OCI-M2 (cell line): ENCODE measurements at regions not wholly inside any gene's neighbourhood (a gene's known extent, or its start where the extent isn't known, plus 50 kb on each side); places are given as distances from the start of the nearest gene placed in this dataset.

Experiments used
- DNase-seq: peaks from one replicate; lab custom pipeline; 2025; ENCODE audit not compliant: unreplicated experiment; lab: John Stamatoyannopoulos, UW

DNA sequence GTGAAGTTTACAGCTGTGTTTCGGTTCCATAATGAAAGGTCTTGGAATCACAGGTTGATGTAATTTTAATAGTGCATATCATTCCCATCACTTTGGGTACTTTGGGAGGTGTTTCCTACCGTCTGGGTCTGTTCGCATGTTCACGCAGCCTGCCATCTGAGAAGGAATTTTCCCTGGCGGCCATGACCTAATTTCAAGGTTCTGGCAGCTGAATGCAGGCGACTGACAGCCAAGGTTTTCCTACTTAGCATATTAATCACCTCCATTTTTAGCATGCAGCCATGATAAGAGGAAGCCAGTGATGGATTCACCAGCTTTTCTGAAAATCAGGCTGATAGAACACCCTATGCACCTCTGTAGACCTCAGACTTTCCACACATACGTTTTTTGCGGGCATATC, 319.1 kb upstream of the TMEM229A start:
- DNase-seq: no peak

- DNase-seq: no peak
Measured at GRCh38 chr7:124349443-124349842, 316.6 kb upstream of the TMEM229A start.

GRCh38 chr7:124338861-124339260, 306.0 kb upstream of the TMEM229A start:
- no peak for DNase-seq

DNA sequence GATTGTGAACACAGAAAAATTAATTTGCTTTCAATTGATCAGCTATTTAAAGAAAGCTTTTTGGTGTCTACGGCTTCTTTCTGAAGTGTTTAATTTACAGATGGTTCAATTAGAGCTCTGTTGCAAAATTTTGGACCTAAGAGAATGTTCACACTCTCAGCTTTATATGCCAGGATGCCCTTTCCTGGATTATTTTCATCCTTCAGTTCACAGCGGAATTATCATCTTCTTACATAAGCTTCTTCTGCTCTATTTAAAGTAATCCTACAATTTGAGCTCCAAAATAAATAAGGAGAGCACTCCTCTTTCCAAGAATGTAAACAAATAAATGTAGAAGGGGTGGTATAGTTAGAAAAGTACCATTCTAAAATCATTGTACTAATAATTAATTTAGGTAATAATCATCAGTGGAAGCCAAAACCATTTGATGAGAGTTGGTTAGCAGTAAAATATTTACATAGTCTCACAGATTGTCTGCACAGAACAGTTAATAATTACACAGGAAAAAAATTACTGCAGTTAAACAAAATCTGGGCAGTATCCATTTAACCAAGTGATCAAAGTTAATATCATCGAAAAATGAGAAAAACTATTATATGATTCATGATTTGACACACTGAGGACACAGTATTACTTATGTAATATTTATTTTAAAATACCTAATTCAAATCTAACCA, 298.0 kb upstream of the TMEM229A start:
- DNase-seq: no peak

DNA sequence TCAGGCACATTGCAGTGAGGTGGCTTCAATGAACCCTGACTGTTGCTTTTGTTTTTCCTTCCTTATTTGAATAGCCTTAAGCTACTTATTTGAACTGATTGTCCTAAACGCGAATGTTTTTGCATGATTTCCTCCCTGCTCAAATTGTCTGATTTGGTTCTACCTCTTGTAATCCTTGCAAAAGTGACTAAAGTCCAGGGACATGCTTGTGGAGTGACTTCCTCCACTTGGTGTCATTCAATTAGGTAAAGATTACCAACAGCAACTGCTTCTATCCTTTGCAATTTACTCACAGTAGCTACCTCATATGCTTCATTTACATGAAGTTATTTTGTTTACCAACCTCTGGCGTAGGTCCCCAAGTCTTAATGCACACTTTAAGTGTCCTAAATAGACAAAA, 295.9 kb upstream of the TMEM229A start:
- no peak for DNase-seq

DNA sequence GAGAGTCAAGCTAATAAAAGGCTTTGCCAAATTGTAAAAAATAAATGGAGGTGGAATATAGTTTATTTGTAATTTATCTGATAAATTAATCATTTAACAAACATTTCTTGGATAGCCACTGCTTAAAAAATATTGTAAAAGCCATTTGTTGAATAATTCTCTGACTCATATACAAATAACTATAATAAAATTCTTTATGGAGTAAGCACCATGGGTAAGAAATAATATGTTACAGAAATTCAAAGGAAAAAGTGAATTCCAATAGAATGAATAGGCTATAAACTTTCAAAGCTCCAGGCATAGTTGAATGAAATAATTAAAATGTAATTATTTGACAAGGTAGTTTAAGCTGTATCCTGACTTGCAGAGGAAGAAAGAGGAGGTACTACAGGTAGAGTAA, 291.4 kb upstream of the TMEM229A start:
- no peak for DNase-seq

GRCh38 chr7:124323597-124323996, 290.7 kb upstream of the TMEM229A start:
- DNase-seq: no peak

DNA sequence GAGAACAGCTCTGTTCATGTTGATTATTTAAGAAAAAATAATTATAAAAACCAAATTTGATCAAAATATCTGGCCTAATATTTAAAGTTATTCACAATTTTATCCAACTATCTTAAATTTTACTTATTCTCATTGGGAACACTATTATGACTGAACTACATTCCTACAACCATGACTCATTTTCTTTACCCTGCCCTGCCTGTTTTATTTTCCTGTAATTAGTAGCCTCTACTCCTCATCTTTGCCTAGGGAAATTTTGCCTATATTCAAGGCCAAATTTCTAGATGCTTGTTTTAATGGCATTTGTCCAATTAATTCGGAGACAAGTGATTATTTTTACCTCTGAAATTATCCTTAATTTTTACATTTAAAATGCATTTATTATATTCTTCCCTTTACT, 289.7 kb upstream of the TMEM229A start:
- no peak for DNase-seq

DNA sequence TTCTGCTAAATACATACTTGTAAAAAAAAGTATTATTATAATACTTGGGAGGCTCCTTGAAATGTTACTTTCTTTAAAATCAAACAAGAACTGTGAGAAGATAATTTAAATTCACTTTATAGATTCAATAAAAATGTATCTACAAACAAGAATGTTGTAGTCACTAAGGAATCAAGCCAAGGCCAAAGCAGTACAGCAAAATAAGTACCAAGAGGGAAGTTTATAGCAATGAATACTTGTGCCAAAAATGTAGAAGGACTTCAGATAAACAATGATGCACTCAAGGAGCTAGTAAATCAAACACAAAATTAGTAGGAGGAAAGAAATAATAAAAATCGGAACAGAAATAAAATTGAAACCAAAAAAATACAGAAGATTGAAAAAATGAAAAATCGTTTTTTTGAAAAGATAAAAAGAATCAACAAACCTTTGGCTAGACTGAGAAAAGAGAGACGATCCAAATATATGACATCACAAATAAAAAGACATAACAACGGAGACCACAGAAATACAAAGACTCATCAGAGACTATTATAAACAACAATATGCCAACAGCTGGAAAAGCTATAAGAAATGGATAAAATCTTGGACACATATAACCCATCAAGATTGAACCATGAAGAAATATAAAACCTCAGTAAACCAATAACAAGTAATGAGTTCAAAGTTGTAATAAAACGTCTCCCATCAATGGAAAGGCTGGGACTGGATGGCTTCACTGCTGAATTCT, 286.0 kb upstream of the TMEM229A start:
- no peak for DNase-seq

- DNase-seq: no peak
Measured at GRCh38 chr7:124310934-124311390, 278.1 kb upstream of the TMEM229A start.

DNA sequence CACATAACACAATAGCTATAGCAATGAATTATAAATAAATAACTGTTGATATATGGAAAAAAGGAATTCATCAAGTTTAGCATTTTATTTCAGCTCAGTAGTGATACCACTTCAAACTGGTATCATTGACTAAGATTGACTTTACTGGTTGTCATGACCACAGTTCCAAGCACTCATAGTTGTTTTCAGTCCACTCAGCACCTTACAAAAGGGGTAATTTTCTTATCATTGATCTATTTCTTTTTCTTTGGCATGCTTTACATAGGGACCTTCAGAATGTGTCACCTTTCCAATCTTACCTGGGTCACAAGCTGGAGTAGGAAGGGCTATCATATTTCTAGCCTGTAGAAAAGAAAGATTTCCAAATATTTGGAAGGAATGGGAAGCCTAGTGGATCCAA, 275.5 kb upstream of the TMEM229A start:
- no peak for DNase-seq

GRCh38 chr7:124295289-124295688, 262.4 kb upstream of the TMEM229A start:
- no peak for DNase-seq

GRCh38 chr7:124284937-124285336, 252.1 kb upstream of the TMEM229A start:
- no peak for DNase-seq

- DNase-seq: no peak
Measured at GRCh38 chr7:124276005-124276622, 243.2 kb upstream of the TMEM229A start.

GRCh38 chr7:124275411-124275810, 242.5 kb upstream of the TMEM229A start:
- no peak for DNase-seq

- DNase-seq: no peak
Measured at GRCh38 chr7:124269774-124270173, 236.9 kb upstream of the TMEM229A start.

DNA sequence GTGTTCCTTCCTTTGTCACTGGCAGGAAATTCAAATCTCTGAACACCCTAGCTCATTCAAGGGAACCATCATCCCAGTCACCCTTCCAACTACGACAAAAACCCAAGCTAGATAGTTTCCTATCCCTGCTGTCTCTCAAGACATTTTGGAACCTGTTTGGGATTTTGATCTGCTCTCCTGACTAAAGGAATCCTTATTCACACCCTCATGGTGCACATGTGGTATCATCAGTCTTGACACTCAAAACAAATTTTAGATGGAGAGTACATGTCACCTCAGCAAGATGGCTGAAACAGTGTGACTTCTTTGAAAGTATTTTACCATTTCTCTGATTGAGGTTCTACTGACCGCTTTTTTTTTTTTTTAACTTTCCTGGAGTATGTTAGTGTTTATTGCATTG, 234.3 kb upstream of the TMEM229A start:
- no peak for DNase-seq

GRCh38 chr7:124263232-124263827, 230.5 kb upstream of the TMEM229A start:
- no peak for DNase-seq

DNA sequence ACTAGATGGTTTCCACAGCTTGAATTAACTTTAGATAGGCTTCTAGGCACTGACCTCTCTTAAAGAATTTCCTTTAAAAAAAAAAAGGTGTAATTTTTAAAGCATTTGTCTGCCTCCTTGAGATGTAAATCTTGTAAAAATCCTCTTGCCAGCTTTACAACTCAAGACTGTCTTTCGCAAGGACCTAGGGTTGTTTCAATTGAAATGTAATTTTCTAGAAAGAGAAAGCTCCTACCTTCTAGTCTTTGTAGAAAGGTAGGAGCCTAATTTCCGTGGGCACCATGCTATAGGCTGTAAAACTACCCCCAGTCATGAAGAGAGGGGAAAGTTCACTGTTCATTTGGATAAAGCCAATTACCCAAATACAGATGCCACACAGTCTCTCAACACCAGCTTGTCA, 228.8 kb upstream of the TMEM229A start:
- DNase-seq: no peak

DNA sequence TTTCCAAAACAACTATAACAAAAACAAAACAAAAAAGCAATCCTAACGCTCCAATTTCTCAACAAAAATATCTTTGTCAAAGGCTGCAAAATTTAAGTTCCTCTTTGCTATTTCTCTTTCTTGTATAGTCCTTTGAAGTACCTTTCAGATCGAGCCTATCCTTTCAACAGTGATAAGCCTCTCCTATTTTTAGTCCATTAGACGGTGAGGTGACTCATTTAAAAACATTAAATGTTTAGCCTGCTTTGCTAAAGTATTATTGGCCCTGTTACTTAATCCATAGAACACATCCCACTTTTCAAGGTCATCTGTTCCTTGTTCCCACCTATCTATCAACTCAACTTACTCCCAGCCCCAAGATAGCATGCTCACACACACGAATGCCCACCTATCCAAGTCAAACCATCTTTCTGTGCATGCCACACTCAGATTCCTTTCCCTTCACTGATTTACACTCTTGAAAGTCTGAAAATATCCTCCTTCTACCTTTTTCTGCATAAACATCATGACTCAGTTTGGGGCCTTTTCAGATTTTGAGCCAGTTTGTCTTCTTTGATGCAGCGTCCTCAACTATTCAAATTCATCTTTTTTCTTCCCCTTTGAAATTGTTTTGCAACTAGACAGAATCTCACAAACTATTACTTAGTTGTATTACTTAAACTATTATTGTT, 224.9 kb upstream of the TMEM229A start:
- no peak for DNase-seq

- no peak for DNase-seq
Measured at GRCh38 chr7:124255041-124255655, 222.3 kb upstream of the TMEM229A start.
